ENCODE measurements at regions not wholly inside any gene's neighbourhood (a gene's known extent, or its start where the extent isn't known, plus 50 kb on each side); places are given as distances from the start of the nearest gene placed in this dataset.

GRCh38 chrX:110420771-110421499 lies 62.3 kb downstream of the RTL9 start:
- ChIA-PET CTCF (interaction anchor here (1.2 to 16.1 kb wide), 4 partner anchors 9 to 274 kb away, joined by 3 to 450 read pairs (median 5); no protein-coding TSS in a partner anchor), POLR2A (no interaction called here)
- DNase-seq (ENCODE audit: extremely low spot score): no peak
- TF ChIP-seq CTCF (IDR thresholded peaks at IDR 0.05; ENCODE audit: control extremely low read depth, extremely low read depth, low read depth, missing control alignments): peak; percentile 12

- ChIA-PET CTCF (interaction anchor here (0.9 to 16.1 kb wide), 4 partner anchors 13 to 275 kb away, joined by 3 to 450 read pairs (median 5); no protein-coding TSS in a partner anchor), POLR2A (no interaction called here)
- TF ChIP-seq CTCF (IDR thresholded peaks at IDR 0.05; ENCODE audit: control extremely low read depth, extremely low read depth, low read depth, missing control alignments): no peak
- no peak for DNase-seq (ENCODE audit: extremely low spot score)
Observed at GRCh38 chrX:110421500-110422455, 63.1 kb downstream of the RTL9 start.

- POLR2A ChIA-PET: no interaction called here
- no peak for TF ChIP-seq CTCF (IDR thresholded peaks at IDR 0.05; ENCODE audit: control extremely low read depth, extremely low read depth, low read depth, missing control alignments)
- DNase-seq (ENCODE audit: extremely low spot score): no peak
- CTCF ChIA-PET: interaction anchor here (0.8 to 1.2 kb wide), 2 partner anchors 264 to 279 kb away, joined by 3 read pairs; no protein-coding TSS in a partner anchor
Observed at GRCh38 chrX:110425222-110426154, 66.8 kb downstream of the RTL9 start.

GRCh38 chrX:110426155-110426504 lies 67.5 kb downstream of the RTL9 start:
- TF ChIP-seq CTCF (IDR thresholded peaks at IDR 0.05; ENCODE audit: control extremely low read depth, extremely low read depth, low read depth, missing control alignments): no peak
- CTCF ChIA-PET: no interaction called here

GRCh38 chrX:110427076-110427475 lies 68.4 kb downstream of the RTL9 start:
- POLR2A ChIA-PET: no interaction called here
- no peak for TF ChIP-seq CTCF (IDR thresholded peaks at IDR 0.05; ENCODE audit: control extremely low read depth, extremely low read depth, low read depth, missing control alignments)

More at GRCh38 chrX:110426155-110426504, 67.5 kb downstream of the RTL9 start:
- no peak for DNase-seq (ENCODE audit: extremely low spot score)
- POLR2A ChIA-PET: no interaction called here

More at GRCh38 chrX:110427076-110427475, 68.4 kb downstream of the RTL9 start:
- CTCF ChIA-PET: interaction anchor here (1.2 kb wide), 1 partner anchor 15 kb away, joined by 3 read pairs; no protein-coding TSS in a partner anchor
- no peak for DNase-seq (ENCODE audit: extremely low spot score)

All from GM10248 (cell line).